Fibroblast of skin of left quadriceps (primary cell): ENCODE measurements at regions not wholly inside any gene's neighbourhood (a gene's known extent, or its start where the extent isn't known, plus 50 kb on each side); places are given as distances from the start of the nearest gene placed in this dataset.
"Not testable (repeated sequence)": the region's sequence is repeated elsewhere in the genome, so short reads cannot be mapped to it uniquely, and the experiment has no call there.

Experiments used
- DNase-seq, 2 experiments: peaks; one replicate each; pipeline ENCODE4 v3.0.0-alpha.2; 2013; ENCODE audit warnings: low read depth in 2 of 2

DNA sequence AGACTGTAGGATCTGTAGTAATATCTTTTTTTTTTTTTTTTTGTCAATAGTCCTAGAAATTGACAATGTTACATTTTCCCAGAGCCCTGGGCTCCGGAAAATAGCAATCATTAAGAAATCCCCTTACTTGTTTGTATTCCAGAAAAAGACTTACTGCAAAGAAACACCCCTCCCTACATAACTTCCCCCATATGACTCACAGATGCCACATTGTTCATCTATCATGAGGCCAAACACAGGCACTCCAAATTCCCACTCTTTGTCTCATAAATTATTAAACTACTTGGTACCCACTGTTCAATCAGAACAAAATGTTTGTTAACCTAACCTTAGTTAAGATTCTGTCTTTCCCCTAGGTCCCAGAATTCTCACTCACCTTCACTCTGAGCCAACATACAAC is 53.5 kb downstream of the TEX51 start:
- no peak for DNase-seq

DNA sequence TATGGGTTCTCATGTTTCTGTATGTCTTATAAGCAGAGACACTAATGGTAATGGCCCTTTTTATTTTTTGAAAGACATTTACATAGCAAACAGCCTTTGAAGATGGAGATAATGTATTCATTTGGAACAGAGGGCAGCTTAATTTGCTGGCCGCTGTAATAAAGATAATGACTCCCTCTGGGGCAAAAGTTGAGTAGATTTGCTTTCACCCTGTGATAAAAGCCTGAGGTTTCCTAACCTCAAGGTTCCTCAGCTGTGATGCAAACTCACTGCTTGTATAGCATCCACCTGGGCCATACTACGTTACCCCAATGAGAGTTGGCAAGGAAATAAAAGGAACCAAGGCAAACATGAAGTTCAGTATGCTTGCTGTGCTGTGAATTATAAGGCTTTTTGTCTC is 54.8 kb downstream of the TEX51 start:
- DNase-seq: no peak

DNA sequence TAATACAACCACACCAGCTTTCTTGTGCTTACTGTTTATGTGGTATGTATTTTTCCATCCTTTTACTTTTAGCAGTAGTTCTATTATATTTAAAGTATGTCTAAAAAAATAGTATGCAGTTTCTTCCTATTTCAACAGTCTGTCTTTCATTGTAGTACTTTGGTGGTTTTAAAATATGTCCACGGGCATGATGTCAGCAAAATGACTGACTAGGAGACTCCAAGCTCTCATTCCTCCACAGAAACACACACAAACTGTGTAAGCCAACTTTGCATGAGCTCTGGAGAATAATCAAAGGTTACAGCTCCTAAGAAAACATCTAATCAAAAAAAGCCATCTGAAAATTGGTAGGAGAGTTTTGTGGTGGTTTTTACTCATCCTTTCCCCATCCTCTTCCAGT is 56.1 kb downstream of the TEX51 start:
- no peak for DNase-seq

DNA sequence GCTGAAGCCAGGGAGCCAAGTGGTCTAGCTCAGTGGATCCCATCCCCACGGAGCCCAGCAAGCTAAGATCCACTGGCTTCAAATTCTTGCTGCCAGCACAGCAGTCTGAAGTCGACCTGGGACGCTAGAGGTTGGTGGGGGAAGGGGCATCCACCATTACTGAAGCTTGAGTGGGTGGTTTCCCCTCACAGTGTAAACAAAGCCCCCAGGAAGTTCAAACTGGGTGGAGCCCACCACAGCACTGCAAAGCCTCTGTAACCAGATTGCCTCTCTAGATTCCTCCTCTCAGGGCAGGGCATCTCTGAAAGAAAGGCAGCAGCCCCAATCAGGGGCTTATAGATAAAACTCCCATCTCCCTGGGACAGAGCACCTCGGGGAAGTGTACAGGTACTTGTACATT is 58.1 kb downstream of the TEX51 start:
- DNase-seq: not testable (repeated sequence)

DNA sequence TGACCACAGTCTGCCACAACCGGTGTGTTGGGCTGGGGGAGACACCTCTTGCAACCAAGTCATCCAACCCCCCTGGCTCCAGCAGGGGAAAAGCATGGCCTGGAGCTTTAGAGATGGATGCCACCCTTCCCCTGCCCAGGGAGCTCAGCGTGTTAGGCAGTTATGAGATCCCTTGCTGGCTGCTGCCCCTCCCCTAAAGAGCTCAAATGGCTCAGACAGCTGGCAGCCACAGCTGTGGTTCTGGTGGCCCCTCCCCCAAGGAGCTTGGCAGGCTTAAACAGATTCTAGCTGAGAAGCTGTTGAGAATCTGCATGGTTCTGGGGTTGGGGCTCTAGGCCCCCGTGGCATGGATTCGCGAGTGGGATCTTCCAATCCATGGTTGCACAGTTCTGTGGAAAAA is 64.7 kb downstream of the TEX51 start:
- no peak for DNase-seq

DNA sequence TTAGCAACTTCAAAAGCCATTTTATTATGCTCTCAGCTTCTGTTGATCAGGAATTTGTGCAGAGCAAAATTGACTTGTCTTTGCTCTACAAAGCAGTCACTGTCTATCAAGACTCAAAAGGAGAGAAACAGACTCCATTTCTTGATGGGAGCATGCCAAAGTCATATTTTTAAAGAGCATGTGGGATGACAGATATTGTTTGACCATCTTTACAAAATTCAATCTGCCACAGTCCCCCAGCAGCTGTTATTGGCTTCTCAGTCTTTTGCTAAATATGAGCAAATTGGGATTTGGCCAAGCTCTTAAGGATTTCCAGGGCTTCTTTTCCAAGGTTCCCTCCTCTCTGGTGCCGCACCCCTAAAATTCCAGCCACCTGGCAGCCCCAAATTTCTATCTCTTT is 67.9 kb downstream of the TEX51 start:
- no peak for DNase-seq

DNA sequence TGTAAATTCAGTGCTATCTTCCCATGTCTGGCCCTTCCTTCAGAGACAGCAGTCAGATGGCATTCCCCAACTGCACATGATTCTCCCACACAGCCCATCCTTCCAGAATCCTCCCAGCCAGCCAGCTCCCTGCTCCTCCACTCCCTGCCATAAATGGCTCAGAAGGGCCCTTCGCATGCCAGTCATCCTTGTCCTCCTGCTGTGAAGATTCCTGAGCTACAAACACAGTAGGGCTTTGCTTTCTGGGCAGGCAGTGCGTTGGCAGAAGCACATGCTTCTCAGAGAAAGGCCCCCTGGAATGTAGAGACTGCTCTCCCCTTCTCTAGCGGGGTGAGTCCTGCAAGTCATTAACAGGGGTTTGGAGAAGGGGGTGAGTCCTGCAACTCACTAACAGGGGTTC is 71.9 kb downstream of the TEX51 start:
- no peak for DNase-seq

DNA sequence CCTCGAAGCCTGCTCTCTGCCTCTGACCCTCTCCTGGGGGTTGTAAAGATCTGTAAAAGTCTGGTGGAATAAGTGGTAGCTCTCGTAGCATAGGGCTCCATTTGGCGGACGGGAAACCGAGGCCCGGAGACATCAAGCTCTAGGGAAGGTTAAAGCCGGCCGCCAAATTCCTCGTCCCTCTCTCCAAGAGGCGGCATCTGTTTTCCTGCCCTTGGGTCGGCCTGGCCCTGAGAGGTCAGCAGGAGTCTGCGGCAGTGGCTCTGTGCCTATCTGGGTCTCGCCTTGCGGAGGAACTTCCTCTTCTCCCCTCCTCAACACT is 72.4 kb downstream of the TEX51 start:
- DNase-seq: no peak

DNA sequence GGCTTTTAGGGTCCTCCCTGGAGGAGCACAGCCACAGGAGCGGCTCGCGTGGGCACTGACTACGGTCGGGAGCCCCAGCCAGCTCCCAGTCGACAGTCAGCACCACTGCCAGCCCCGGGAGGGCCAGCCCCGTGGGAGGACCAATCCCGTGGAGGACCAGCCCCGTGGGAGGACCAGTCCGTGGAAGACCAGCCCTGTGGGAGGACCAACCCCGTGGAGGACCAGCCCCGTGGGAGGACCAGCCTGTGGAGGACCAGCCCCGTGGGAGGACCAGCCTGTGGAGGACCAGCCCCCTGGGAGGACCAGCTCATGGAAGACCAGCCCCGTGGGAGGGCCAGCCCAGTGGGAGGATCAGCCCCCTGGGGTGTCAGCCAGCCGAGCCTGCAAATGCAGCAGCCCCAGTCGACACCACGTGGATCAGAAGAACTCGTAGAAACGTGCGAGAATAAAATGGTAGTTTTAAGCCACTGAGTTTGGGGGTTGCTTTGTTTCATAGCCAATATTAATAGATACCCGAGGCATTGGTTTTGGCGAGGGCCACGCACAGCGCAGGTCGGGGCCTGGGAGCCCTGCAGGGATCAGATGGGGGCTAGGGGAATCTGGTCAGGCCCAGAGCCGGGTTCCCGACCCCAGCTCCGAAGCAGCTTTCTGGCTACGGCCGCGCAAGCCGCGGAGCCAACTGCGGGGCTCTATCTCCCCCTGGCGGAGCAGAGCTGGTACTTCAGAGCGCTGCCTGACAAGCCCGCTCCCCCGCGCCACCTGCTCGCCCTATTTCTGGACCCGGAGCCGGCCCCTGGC is 73.0 kb downstream of the TEX51 start:
- DNase-seq: peak; percentile 5 to 18

DNA sequence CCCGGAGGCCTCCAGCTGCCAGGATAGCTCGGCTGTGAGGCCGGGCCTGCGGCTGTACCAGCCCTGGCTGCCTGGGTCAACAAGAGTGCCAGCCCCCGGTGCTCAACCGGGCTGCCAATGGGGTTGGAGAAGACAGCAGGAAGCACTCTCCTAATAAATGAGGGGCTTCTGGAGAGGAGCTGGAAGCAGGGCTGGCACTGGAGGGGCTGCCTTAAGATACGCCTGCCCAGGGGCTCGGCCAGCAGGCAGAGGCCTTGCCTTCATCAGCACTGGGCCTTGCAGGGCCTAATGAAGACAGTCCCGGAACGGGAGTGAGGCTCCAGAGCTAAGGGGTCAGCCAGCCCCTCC is 73.6 kb downstream of the TEX51 start:
- DNase-seq: no peak

DNA sequence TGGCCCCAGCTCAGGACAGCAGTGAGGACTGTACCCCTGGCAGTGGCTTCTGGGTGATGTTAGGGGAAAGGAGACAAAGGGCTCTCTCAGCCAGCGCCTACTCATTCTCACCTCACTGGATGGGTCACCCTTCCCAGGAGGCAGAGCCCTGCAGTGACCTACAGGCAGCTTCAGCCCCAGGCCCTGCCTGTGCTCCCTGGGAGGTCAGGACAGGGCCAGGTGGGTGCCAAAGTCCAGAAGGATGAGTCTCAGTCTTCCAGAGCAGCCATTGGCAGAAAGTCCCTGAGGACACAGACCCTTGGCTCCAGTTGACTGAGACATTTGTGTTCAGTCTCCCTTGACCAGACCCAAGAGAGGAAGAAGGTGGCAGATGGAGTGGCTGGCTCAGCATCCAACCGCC is 75.1 kb downstream of the TEX51 start:
- no peak for DNase-seq

DNA sequence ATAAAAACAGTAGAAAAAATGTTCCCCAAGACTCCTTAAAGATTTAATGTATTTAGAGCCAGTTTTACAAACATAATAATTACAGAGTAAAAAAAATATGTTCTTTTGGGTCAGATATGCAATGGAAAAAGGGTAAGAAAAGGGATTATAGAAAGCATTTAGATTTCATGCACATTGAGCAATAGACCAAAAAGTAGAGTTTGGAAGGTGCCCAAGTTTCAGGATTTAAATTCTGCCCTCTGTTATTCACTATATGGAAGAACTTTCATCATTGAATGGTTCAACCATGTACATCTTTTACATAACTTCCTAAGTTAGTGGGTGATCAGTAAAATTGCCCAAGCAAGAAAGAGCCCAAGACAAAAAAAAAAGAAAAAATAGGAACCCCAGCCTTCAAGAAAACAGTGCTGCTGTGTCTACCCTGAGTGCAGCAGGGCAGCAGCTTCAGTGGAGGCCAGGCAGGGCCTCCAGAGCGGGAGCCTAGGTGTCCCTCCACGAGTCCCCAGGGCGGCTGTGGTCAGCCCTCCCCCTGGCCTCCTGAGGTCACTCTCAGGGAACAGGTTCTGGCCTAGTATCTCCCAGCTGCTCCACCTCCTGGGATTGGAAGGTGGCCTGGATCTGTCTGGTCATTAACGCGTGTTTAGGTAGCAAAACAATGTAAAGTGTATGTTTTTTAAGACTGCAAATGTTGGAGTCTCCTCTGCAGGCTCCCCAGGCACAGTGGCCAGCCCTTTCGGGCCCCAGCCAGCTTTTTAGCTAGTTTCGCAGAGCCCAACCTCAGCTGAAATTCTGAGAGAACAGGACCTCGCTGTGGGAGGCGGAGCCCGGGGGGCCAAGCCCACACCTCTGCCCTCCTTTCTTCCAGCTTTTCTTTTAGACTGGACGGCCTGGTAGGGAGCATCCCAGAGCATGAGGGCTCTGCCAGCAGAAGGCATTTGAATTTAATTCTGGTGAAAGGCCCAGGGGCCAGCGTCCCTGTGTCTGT is 77.3 kb downstream of the TEX51 start:
- DNase-seq: no peak

DNA sequence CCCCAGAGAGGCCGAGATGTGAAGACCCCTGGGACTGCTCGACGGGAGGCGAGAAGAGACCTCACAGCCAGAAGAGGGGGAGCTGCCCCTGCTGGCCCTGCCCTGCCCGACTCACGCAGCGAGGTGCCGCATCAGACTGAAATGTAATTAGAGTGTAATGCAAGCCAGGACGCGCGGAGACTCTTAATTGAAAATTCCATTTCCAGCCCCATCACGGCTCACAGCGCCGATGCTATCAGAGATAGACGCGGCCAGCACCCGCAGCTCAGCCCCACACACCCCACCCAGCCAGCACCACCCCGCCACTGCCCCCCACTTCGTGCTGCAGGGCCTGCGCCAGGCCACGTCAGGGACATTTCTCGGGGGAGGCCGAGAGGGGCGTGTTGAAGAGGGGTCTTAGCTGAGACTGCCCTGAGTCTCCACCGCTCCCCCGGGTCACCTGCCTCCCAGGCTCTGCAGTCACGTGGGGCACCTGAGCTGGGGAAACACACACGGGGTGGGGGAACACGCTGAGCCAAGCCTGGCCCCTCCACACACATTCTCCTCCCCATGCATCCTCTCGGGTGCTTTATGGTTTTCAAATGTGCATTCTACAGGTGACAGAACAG is 78.1 kb downstream of the TEX51 start:
- DNase-seq: no peak

DNA sequence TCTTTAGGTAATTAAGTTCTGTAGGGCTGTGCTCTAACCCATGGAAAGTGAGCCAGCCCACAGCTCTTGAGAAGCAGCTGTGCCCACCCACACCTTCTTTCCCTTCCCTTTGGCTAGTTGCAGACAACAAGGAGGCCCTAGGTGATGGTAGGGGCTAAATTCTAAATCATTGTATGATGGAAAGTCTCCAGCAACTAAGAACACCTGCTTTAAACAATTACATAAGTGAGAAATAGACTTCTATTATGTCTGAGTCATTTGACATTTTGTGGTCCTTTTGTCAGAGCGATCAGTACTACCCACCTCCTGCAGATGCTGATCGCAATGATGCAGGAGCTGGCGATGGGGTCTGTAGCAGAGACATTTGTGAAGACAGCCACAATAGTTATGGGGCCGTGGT is 79.6 kb downstream of the TEX51 start:
- no peak for DNase-seq

DNA sequence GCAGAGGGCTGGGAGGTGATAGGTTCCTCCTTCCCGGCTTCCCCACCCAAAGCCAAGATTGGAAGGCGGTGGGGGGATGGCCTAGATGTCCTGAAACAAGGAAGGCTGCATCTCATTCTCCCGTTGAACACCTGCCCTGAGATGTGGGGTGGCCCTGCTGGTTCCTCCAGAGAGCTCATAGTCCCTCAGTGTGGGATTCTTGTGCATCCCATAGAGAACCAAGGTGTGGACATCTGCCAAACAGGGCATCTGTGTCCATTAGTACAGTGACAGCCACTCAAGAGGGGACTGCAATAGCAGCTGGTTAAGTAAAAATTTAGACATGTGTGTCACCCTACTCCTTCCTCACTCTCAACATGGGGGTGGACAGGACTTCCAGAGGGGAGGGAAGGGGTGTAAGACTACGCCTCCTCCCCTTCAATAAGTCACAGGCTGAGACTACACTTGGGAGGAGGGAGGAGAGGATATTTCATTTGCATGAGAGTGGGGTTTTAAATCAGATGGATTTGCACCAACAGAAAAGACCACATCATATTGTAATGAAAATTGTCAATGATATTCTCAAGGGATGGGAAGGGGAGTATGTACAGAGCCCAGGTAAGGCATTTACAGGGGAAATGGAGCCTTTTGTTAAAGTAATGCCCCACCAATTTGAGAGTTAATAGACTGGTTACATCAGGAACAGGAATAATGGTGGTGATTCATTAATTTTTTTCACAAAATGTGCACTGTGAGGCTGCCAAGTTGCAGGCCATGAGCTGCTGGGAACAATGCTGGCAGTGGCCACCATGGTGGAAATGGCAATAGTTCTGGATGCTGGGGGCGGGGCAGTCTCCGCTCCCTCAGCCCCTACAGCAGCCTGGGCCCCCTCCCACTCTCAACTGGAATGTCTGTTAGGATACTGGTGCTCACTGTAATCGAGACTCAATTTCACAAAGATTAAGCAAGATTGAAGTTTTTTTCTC is 80.6 kb downstream of the TEX51 start:
- no peak for DNase-seq

DNA sequence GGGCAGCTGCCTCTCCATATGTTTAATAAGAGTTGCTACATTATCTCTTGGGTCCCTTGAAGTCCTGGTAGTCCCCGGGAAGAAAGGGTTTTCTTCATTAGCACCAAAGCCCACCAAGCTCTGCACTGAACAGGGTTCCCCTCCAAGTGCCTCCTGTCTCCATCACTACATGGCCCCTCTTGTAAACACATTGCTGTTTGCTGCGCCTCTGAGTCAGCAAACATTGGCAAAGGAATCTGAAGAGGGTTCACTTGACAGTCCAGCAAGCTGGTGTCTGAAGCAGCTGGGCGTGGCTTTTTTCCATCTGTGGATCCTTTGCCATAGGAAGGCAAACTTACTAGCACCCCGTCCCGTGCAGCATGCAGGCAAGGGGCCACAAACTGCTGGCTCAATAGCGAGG is 82.8 kb downstream of the TEX51 start:
- DNase-seq: no peak

DNA sequence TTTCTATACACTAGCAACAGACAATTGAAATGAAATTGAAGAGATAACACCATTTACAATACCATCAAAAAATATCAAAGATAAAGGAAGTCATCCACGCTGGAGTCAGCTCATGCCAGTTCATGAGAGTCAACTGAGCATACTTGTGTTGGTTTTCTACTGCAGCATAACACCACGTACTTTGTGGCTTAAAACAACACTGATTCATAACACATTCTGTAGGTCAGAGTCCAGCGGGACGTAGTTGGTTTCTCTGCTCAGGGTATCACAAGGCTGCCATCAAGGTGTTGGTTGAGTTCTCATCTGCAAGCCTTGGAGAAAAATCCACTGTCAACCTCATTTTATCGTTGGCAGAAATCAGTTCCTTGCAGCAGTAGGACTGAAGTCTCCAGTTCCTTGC is 84.2 kb downstream of the TEX51 start:
- no peak for DNase-seq

DNA sequence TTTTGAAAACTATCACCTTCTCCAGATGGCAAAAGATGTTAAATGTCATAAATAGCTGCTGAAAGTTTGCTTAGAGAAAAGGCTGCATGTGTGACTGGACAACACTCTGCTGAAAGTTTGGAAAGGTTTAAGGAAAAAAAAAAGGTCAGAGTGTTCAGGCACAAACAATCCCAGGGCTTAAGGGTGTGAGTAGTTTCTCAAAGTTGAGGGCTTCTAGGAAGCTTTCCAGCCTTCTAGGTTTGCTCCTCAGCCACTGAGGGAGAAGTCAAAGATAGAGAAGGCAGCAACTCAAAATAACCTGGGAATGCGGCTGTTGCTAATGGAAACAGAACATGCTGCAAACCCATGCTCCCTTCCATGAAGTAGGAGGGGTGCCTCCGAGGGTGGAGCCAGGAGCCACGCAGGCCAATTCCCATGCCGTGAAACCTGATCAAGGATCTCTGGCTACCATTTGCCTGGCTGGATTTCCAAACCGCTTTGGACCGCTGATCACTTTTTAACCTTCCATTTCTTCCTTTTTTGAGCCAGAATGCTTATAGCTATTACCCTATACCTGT is 88.0 kb downstream of the TEX51 start:
- DNase-seq: no peak

DNA sequence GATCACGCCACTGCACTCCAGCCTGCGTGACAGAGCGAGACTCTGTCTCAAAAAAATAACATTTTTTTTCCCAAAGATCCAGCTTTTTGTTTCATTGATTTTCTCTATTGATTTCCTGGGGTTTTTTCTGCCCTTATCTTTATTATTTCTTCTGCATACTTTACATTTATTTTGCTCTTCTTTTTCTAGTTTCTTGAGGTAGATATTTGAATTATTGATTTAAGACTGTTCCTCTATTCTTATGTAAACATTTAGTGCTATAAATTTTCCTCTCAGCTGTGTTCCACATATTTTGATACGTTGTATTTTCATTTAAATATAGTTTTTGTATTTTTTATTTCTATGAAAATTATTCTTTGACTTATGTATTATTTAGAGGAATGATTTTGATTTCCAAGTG is 89.8 kb downstream of the TEX51 start:
- DNase-seq: no peak

DNA sequence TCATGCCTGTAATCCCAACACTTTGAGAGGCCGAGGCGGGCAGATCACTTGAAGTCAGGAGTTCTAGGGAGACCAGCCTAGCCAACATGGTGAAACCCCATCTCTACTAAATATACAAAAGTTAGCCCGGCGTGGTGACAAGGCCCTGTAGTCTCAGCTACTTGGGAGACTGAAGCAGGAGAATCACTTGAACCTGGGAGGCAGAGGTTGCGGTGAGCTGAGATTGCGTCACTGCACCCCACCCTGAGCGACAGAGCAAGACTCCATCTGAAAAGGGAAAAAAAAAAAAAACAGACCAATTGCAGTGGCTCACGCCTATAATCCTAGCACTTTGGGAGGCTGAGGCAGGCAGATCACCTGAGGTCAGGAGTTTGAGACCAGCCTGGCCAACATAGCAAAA is 90.4 kb downstream of the TEX51 start:
- not testable (repeated sequence) for DNase-seq

DNA sequence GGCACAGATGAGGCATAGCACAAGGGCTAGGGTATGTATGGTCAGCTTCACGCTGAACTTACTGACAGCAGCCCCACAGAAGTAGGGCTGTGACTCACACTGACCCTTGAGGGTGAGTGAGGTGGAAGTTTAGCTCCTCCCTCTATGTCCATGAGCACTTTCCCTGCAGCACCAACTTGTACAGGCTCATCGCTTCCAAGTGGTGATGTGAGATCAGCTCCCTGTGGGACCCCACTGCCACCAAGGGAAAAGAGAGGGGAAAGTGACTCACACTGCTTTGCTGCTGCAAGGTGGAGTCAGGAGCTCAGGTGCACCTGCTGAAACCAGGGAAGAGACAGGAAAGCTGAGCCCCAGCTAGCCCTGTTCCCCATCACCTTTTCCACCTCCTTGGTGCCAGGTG is 91.5 kb downstream of the TEX51 start:
- no peak for DNase-seq
